ENCODE measurements at regions not wholly inside any gene's neighbourhood (a gene's known extent, or its start where the extent isn't known, plus 50 kb on each side); places are given as distances from the start of the nearest gene placed in this dataset.

GRCh38 chr18:67380867-67381266, 135.7 kb downstream of the DSEL start:
- DNase-seq (ENCODE audit: low read depth): no peak

GRCh38 chr18:67379981-67380380, 136.5 kb downstream of the DSEL start:
- no peak for DNase-seq (ENCODE audit: low read depth)

- no peak for DNase-seq (ENCODE audit: low read depth)
These were observed 140.1 kb downstream of the DSEL start for GRCh38 chr18:67376372-67376771.

- DNase-seq (ENCODE audit: low read depth): no peak
These were observed 142.9 kb downstream of the DSEL start for GRCh38 chr18:67373636-67374035.

- no peak for DNase-seq (ENCODE audit: low read depth)
These were observed 149.0 kb downstream of the DSEL start for GRCh38 chr18:67367540-67367939.

- DNase-seq (ENCODE audit: low read depth): no peak
These were observed 152.8 kb downstream of the DSEL start for GRCh38 chr18:67363694-67364093.

GRCh38 chr18:67362906-67363305, 153.6 kb downstream of the DSEL start:
- no peak for DNase-seq (ENCODE audit: low read depth)

GRCh38 chr18:67359873-67360838, 156.4 kb downstream of the DSEL start:
- DNase-seq (ENCODE audit: low read depth): peak; percentile 93

- no peak for DNase-seq (ENCODE audit: low read depth)
These were observed 157.6 kb downstream of the DSEL start for GRCh38 chr18:67358947-67359346.

GRCh38 chr18:67354692-67355091, 161.8 kb downstream of the DSEL start:
- no peak for DNase-seq (ENCODE audit: low read depth)

GRCh38 chr18:67354091-67354490, 162.4 kb downstream of the DSEL start:
- no peak for DNase-seq (ENCODE audit: low read depth)

GRCh38 chr18:67347438-67347837, 169.1 kb downstream of the DSEL start:
- no peak for DNase-seq (ENCODE audit: low read depth)

GRCh38 chr18:67342159-67342558, 174.4 kb downstream of the DSEL start:
- no peak for DNase-seq (ENCODE audit: low read depth)

GRCh38 chr18:67337696-67338095, 178.8 kb downstream of the DSEL start:
- no peak for DNase-seq (ENCODE audit: low read depth)

- DNase-seq (ENCODE audit: low read depth): no peak
These were observed 184.7 kb downstream of the DSEL start for GRCh38 chr18:67331857-67332256.

- no peak for DNase-seq (ENCODE audit: low read depth)
These were observed 197.4 kb downstream of the DSEL start for GRCh38 chr18:67319109-67319508.

GRCh38 chr18:67318651-67319050, 197.9 kb downstream of the DSEL start:
- DNase-seq (ENCODE audit: low read depth): peak; percentile 37

GRCh38 chr18:67310826-67311225, 205.7 kb downstream of the DSEL start:
- DNase-seq (ENCODE audit: low read depth): no peak

- no peak for DNase-seq (ENCODE audit: low read depth)
These were observed 207.7 kb downstream of the DSEL start for GRCh38 chr18:67308819-67309218.

GRCh38 chr18:67305466-67305865, 211.1 kb downstream of the DSEL start:
- DNase-seq (ENCODE audit: low read depth): no peak

GRCh38 chr18:67302043-67302442, 214.5 kb downstream of the DSEL start:
- no peak for DNase-seq (ENCODE audit: low read depth)

GRCh38 chr18:67301592-67301991, 214.9 kb downstream of the DSEL start:
- DNase-seq (ENCODE audit: low read depth): no peak

- no peak for DNase-seq (ENCODE audit: low read depth)
These were observed 216.0 kb downstream of the DSEL start for GRCh38 chr18:67300498-67300897.

- no peak for DNase-seq (ENCODE audit: low read depth)
These were observed 223.7 kb downstream of the DSEL start for GRCh38 chr18:67292814-67293213.

Data from non-pigmented ciliary epithelial cell (primary cell).